ENCODE measurements at regions not wholly inside any gene's neighbourhood (a gene's known extent, or its start where the extent isn't known, plus 50 kb on each side); places are given as distances from the start of the nearest gene placed in this dataset.

- Histone ChIP-seq H2AFZ (no peak overlapping the region), H3K9ac (no peak overlapping the region), H3K27ac (no peak overlapping the region), H3K4me1 (ENCODE audit: insufficient read depth) (no peaks in the 10 kb centered on the region), H3K79me2 (ENCODE audit: insufficient read depth) (no peaks in the 10 kb centered on the region), H3F3A (ENCODE audit: insufficient read depth) (no peaks in the 10 kb centered on the region), H4K20me1 (ENCODE audit: insufficient read depth) (no peaks in the 10 kb centered on the region), H3K27me3 (replicated peaks; ENCODE audit: insufficient read depth) (no peaks in the 10 kb centered on the region), H3K36me3 (ENCODE audit: low read depth) (no peaks in the 10 kb centered on the region), H3K9me3 (ENCODE audit: low read depth) (peaks cover 2% of the 10 kb centered on the region), H3K9me2 (ENCODE audit: insufficient read depth) (no peaks in the 10 kb centered on the region), H3K4me3 (no peak overlapping the region), H3K4me2 (ENCODE audit: unreplicated experiment) (no peak overlapping the region)
- no peak for DNase-seq
- WGBS, 2 experiments (ENCODE audit: low coverage in 1 of 2, low lambda C conversion rate in 2 of 2, missing lambda C conversion rate in 2 of 2): 5 to 16% methylated on average over 5 of the region's 5 CpGs
- no peak for TF ChIP-seq EZH2 (IDR thresholded peaks at IDR 0.05; ENCODE audit: insufficient read depth, poor library complexity, severe bottlenecking)
- no peak for TF ChIP-seq EZH2phosphoT487 (IDR thresholded peaks at IDR 0.05; ENCODE audit: insufficient read depth, low read depth)
- in situ Hi-C loops (cut with MboI): no loop called here
Observed at GRCh38 chr11:37390576-37391083, 792.6 kb upstream of the RAG2 start.

GRCh38 chr11:37378958-37379357 lies 780.9 kb upstream of the RAG2 start:
- no peaks in the 10 kb centered on the region for H3K36me3 ChIP-seq (ENCODE audit: low read depth)
- H3K9me2 ChIP-seq (ENCODE audit: insufficient read depth): no peaks in the 10 kb centered on the region
- H3K9me3 ChIP-seq (ENCODE audit: low read depth): no peaks in the 10 kb centered on the region
- no peaks in the 10 kb centered on the region for H3F3A ChIP-seq (ENCODE audit: insufficient read depth)
- 0% methylated on average over 1 of the region's 1 CpG for WGBS, 2 experiments (ENCODE audit: low coverage in 1 of 2, low lambda C conversion rate in 2 of 2, missing lambda C conversion rate in 2 of 2)
- H2AFZ ChIP-seq: no peak overlapping the region
- TF ChIP-seq EZH2phosphoT487 (IDR thresholded peaks at IDR 0.05; ENCODE audit: insufficient read depth, low read depth) (no peak), EZH2 (IDR thresholded peaks at IDR 0.05; ENCODE audit: insufficient read depth, poor library complexity, severe bottlenecking) (no peak)
- no peaks in the 10 kb centered on the region for H4K20me1 ChIP-seq (ENCODE audit: insufficient read depth)
- no peaks in the 10 kb centered on the region for H3K4me1 ChIP-seq (ENCODE audit: insufficient read depth)
- no peak overlapping the region for H3K9ac ChIP-seq
- no peak overlapping the region for H3K27ac ChIP-seq
- H3K79me2 ChIP-seq (ENCODE audit: insufficient read depth): no peaks in the 10 kb centered on the region
- DNase-seq: no peak
- no peaks in the 10 kb centered on the region for H3K27me3 ChIP-seq (replicated peaks; ENCODE audit: insufficient read depth)
- in situ Hi-C loops (cut with MboI): no loop called here
- no peak overlapping the region for H3K4me3 ChIP-seq
- no peak overlapping the region for H3K4me2 ChIP-seq (ENCODE audit: unreplicated experiment)

- in situ Hi-C loops (cut with MboI): no loop called here
- Histone ChIP-seq H3K36me3 (ENCODE audit: low read depth) (no peaks in the 10 kb centered on the region), H3K27ac (no peak overlapping the region), H3K9me3 (ENCODE audit: low read depth) (no peaks in the 10 kb centered on the region), H3K4me2 (ENCODE audit: unreplicated experiment) (no peak overlapping the region), H3K4me3 (no peak overlapping the region), H3K9me2 (ENCODE audit: insufficient read depth) (no peaks in the 10 kb centered on the region), H3K4me1 (ENCODE audit: insufficient read depth) (no peaks in the 10 kb centered on the region), H3K9ac (no peak overlapping the region), H4K20me1 (ENCODE audit: insufficient read depth) (no peaks in the 10 kb centered on the region), H2AFZ (no peak overlapping the region), H3K27me3 (replicated peaks; ENCODE audit: insufficient read depth) (no peaks in the 10 kb centered on the region), H3F3A (ENCODE audit: insufficient read depth) (no peaks in the 10 kb centered on the region), H3K79me2 (ENCODE audit: insufficient read depth) (no peaks in the 10 kb centered on the region)
- no peak for TF ChIP-seq EZH2 (IDR thresholded peaks at IDR 0.05; ENCODE audit: insufficient read depth, poor library complexity, severe bottlenecking)
- TF ChIP-seq EZH2phosphoT487 (IDR thresholded peaks at IDR 0.05; ENCODE audit: insufficient read depth, low read depth): no peak
- DNase-seq: no peak
- WGBS, 2 experiments (ENCODE audit: low coverage in 1 of 2, low lambda C conversion rate in 2 of 2, missing lambda C conversion rate in 2 of 2): 17 to 18% methylated on average over 2 of the region's 2 CpGs
Observed at GRCh38 chr11:37372667-37373066, 774.6 kb upstream of the RAG2 start.

GRCh38 chr11:37371346-37371970 lies 773.4 kb upstream of the RAG2 start:
- Histone ChIP-seq H3K79me2 (ENCODE audit: insufficient read depth) (no peaks in the 10 kb centered on the region), H3K4me3 (no peak overlapping the region), H2AFZ (no peak overlapping the region), H3F3A (ENCODE audit: insufficient read depth) (no peaks in the 10 kb centered on the region), H3K4me2 (ENCODE audit: unreplicated experiment) (no peak overlapping the region), H3K27ac (no peak overlapping the region), H3K9me3 (ENCODE audit: low read depth) (no peaks in the 10 kb centered on the region), H3K36me3 (ENCODE audit: low read depth) (no peaks in the 10 kb centered on the region), H3K9ac (no peak overlapping the region), H3K27me3 (replicated peaks; ENCODE audit: insufficient read depth) (no peaks in the 10 kb centered on the region), H4K20me1 (ENCODE audit: insufficient read depth) (no peaks in the 10 kb centered on the region), H3K4me1 (ENCODE audit: insufficient read depth) (no peaks in the 10 kb centered on the region), H3K9me2 (ENCODE audit: insufficient read depth) (no peaks in the 10 kb centered on the region)
- no peak for DNase-seq
- in situ Hi-C loops (cut with MboI): no loop called here
- TF ChIP-seq EZH2phosphoT487 (IDR thresholded peaks at IDR 0.05; ENCODE audit: insufficient read depth, low read depth) (no peak), EZH2 (IDR thresholded peaks at IDR 0.05; ENCODE audit: insufficient read depth, poor library complexity, severe bottlenecking) (no peak)

GRCh38 chr11:37370817-37371216 lies 772.8 kb upstream of the RAG2 start:
- H3K9me3 ChIP-seq (ENCODE audit: low read depth): no peaks in the 10 kb centered on the region
- no peaks in the 10 kb centered on the region for H3K36me3 ChIP-seq (ENCODE audit: low read depth)
- H3K79me2 ChIP-seq (ENCODE audit: insufficient read depth): no peaks in the 10 kb centered on the region
- H4K20me1 ChIP-seq (ENCODE audit: insufficient read depth): no peaks in the 10 kb centered on the region
- in situ Hi-C loops (cut with MboI): no loop called here
- DNase-seq: no peak
- no peaks in the 10 kb centered on the region for H3F3A ChIP-seq (ENCODE audit: insufficient read depth)
- H3K9ac ChIP-seq: no peak overlapping the region
- H3K4me1 ChIP-seq (ENCODE audit: insufficient read depth): no peaks in the 10 kb centered on the region
- H2AFZ ChIP-seq: no peak overlapping the region
- H3K4me3 ChIP-seq: no peak overlapping the region
- no peaks in the 10 kb centered on the region for H3K27me3 ChIP-seq (replicated peaks; ENCODE audit: insufficient read depth)
- H3K4me2 ChIP-seq (ENCODE audit: unreplicated experiment): no peak overlapping the region
- no peaks in the 10 kb centered on the region for H3K9me2 ChIP-seq (ENCODE audit: insufficient read depth)
- no peak overlapping the region for H3K27ac ChIP-seq
- WGBS, 2 experiments (ENCODE audit: low coverage in 1 of 2, low lambda C conversion rate in 2 of 2, missing lambda C conversion rate in 2 of 2): 13 to 14% methylated on average over 2 of the region's 2 CpGs
- no peak for TF ChIP-seq EZH2 (IDR thresholded peaks at IDR 0.05; ENCODE audit: insufficient read depth, poor library complexity, severe bottlenecking)

Data from GM23248 (cell line).